ENCODE measurements at regions not wholly inside any gene's neighbourhood (a gene's known extent, or its start where the extent isn't known, plus 50 kb on each side); places are given as distances from the start of the nearest gene placed in this dataset.

GRCh38 chr2:163264341-163264740 lies 425.8 kb upstream of the KCNH7 start:
- intact Hi-C loops (cut with DNase I; ENCODE audit: low total_unique reads), result no loop called here
- H3K27ac ChIP-seq, result no peak overlapping the region
- WGBS, 2 donors, result 17 to 21% methylated on average over 1 of the region's 1 CpG
- no peak overlapping the region for H3K4me3 ChIP-seq
- no peak for TF ChIP-seq POLR2A (IDR thresholded peaks at IDR 0.05)
- TF ChIP-seq, protein P1, sequence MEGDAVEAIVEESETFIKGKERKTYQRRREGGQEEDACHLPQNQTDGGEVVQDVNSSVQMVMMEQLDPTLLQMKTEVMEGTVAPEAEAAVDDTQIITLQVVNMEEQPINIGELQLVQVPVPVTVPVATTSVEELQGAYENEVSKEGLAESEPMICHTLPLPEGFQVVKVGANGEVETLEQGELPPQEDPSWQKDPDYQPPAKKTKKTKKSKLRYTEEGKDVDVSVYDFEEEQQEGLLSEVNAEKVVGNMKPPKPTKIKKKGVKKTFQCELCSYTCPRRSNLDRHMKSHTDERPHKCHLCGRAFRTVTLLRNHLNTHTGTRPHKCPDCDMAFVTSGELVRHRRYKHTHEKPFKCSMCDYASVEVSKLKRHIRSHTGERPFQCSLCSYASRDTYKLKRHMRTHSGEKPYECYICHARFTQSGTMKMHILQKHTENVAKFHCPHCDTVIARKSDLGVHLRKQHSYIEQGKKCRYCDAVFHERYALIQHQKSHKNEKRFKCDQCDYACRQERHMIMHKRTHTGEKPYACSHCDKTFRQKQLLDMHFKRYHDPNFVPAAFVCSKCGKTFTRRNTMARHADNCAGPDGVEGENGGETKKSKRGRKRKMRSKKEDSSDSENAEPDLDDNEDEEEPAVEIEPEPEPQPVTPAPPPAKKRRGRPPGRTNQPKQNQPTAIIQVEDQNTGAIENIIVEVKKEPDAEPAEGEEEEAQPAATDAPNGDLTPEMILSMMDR (IDR thresholded peaks at IDR 0.05), result no peak
- H3K27me3 ChIP-seq, result no peaks in the 10 kb centered on the region
- DNase-seq, result no peak
- no peaks in the 10 kb centered on the region for H3K4me1 ChIP-seq
- H3K9me3 ChIP-seq, result no peaks in the 10 kb centered on the region
- no peaks in the 10 kb centered on the region for H3K36me3 ChIP-seq (ENCODE audit: low read depth, missing control alignments)

GRCh38 chr2:163259489-163259888 lies 420.9 kb upstream of the KCNH7 start:
- Histone ChIP-seq H3K36me3 (ENCODE audit: low read depth, missing control alignments) (no peaks in the 10 kb centered on the region), H3K27ac (no peak overlapping the region), H3K4me3 (no peak overlapping the region), H3K27me3 (no peaks in the 10 kb centered on the region), H3K4me1 (no peaks in the 10 kb centered on the region), H3K9me3 (no peaks in the 10 kb centered on the region)
- intact Hi-C loops (cut with DNase I; ENCODE audit: low total_unique reads), result no loop called here
- TF ChIP-seq POLR2A (IDR thresholded peaks at IDR 0.05), result no peak
- TF ChIP-seq, protein P1 (IDR thresholded peaks at IDR 0.05), result no peak
- DNase-seq, result no peak

- no peaks in the 10 kb centered on the region for H3K36me3 ChIP-seq (ENCODE audit: low read depth, missing control alignments)
- no peaks in the 10 kb centered on the region for H3K9me3 ChIP-seq
- no peak for DNase-seq
- no peak overlapping the region for H3K27ac ChIP-seq
- no peak for TF ChIP-seq POLR2A (IDR thresholded peaks at IDR 0.05)
- TF ChIP-seq, protein P1 (IDR thresholded peaks at IDR 0.05), result no peak
- no peaks in the 10 kb centered on the region for H3K4me1 ChIP-seq
- H3K27me3 ChIP-seq, result no peaks in the 10 kb centered on the region
- intact Hi-C loops (cut with DNase I; ENCODE audit: low total_unique reads), result no loop called here
- no peak overlapping the region for H3K4me3 ChIP-seq
These were observed 416.5 kb upstream of the KCNH7 start for GRCh38 chr2:163255086-163255485.

GRCh38 chr2:163253621-163254285 lies 415.2 kb upstream of the KCNH7 start:
- DNase-seq, result no peak
- Histone ChIP-seq H3K27ac (no peak overlapping the region), H3K27me3 (no peaks in the 10 kb centered on the region), H3K4me3 (no peak overlapping the region), H3K36me3 (ENCODE audit: low read depth, missing control alignments) (no peaks in the 10 kb centered on the region), H3K4me1 (no peaks in the 10 kb centered on the region), H3K9me3 (no peaks in the 10 kb centered on the region)
- intact Hi-C loops (cut with DNase I; ENCODE audit: low total_unique reads), result no loop called here
- 36 to 50% methylated on average over 6 of the region's 6 CpGs for WGBS, 2 donors
- TF ChIP-seq POLR2A (IDR thresholded peaks at IDR 0.05), result no peak

DNA sequence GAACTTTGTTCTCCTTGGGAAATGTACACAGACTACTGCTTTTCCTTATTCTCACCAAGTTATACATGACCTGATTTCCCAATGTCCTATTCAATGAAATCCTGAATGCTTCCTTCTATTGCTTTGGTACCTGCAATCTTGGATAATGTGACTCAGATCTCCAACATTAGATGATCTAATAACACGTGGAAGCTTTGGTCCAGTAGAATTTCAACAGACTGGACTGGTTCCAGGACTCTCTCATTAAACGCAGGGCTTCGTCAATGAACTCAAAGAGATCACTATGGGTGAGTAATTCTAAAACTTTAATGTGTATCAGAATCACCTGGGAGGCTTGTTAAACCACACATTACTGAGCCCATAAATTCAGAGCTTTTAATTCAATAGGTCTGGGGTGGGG lies 413.6 kb upstream of the KCNH7 start:
- 79 to 88% methylated on average over 3 of the region's 3 CpGs for WGBS, 2 donors
- no peak overlapping the region for H3K4me3 ChIP-seq
- no peaks in the 10 kb centered on the region for H3K9me3 ChIP-seq
- TF ChIP-seq, protein P1 (IDR thresholded peaks at IDR 0.05), result no peak
- no peak for TF ChIP-seq POLR2A (IDR thresholded peaks at IDR 0.05)
- DNase-seq, result no peak
- no peaks in the 10 kb centered on the region for H3K27me3 ChIP-seq
- intact Hi-C loops (cut with DNase I; ENCODE audit: low total_unique reads), result no loop called here
- no peaks in the 10 kb centered on the region for H3K36me3 ChIP-seq (ENCODE audit: low read depth, missing control alignments)
- no peak overlapping the region for H3K27ac ChIP-seq
- H3K4me1 ChIP-seq, result no peaks in the 10 kb centered on the region
